ENCODE measurements at regions not wholly inside any gene's neighbourhood (a gene's known extent, or its start where the extent isn't known, plus 50 kb on each side); places are given as distances from the start of the nearest gene placed in this dataset.
"Not testable (repeated sequence)": the region's sequence is repeated elsewhere in the genome, so short reads cannot be mapped to it uniquely, and the experiment has no call there.

DNA sequence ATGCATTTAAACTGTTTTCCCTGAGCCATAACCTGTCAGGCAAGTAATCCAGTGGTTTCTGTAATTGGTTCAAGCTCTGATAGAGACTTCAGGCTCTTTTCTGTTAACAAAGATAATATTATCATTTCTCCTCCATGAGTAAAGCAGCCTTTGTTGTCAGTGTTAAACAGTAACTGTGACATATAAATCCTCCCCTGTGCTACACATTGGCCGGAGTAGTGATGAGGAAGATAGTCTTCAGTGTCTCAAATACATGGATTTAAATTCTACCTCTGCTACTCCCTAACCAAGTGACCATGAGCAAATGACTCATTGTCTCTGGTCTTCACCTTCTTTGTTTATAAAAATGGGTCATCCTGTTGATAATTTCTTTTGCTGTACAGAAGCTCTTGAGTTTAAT is 615.5 kb upstream of the CHD1 start:
- TF ChIP-seq, protein P1, sequence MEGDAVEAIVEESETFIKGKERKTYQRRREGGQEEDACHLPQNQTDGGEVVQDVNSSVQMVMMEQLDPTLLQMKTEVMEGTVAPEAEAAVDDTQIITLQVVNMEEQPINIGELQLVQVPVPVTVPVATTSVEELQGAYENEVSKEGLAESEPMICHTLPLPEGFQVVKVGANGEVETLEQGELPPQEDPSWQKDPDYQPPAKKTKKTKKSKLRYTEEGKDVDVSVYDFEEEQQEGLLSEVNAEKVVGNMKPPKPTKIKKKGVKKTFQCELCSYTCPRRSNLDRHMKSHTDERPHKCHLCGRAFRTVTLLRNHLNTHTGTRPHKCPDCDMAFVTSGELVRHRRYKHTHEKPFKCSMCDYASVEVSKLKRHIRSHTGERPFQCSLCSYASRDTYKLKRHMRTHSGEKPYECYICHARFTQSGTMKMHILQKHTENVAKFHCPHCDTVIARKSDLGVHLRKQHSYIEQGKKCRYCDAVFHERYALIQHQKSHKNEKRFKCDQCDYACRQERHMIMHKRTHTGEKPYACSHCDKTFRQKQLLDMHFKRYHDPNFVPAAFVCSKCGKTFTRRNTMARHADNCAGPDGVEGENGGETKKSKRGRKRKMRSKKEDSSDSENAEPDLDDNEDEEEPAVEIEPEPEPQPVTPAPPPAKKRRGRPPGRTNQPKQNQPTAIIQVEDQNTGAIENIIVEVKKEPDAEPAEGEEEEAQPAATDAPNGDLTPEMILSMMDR (IDR thresholded peaks at IDR 0.05) = no peak
- H3K27ac ChIP-seq = no peak overlapping the region
- no peak overlapping the region for H3K4me3 ChIP-seq
- DNase-seq (ENCODE audit: low spot score) = no peak

DNA sequence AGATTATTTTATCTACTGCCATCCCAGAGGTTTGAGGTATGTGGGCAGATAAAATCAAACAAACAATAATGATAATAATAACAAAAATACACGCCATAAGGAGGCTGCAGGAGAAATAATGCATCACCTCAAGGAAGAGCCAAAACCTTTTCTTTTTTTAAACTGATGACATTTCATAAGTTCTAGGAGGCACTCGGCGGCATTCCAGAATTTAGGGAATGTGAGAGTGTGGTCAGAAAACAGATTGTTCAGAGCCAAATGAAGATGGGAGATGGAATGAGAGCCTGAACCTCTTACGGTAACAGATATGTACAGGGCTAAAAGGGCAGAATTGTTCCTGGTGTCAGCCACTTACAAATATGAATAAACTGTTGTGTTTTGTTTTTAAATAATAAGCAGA is 615.0 kb upstream of the CHD1 start:
- no peak overlapping the region for H3K4me3 ChIP-seq
- DNase-seq (ENCODE audit: low spot score) = no peak
- no peak overlapping the region for H3K27ac ChIP-seq
- TF ChIP-seq, protein P1 (IDR thresholded peaks at IDR 0.05) = no peak

DNA sequence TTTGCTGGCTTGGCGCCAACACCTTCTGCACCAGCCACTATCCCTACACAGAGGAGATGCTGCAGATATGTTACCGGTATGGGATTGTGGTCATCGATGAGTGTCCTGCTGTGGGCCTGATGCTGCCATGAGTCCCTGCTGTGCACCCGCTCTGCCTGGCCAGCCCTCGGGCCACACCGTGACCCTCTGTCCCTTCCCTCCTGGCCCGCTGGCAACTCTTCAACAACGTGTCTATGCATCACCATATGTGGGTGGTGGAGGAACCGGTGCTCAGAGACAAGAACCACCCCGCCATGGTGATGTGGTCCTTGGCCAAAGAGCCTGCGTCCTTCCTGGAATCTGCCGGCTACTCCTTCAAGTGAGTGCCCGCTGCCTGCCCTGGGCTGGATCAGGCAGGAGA is 605.4 kb upstream of the CHD1 start:
- not testable (repeated sequence) for H3K4me3 ChIP-seq; H3K27ac ChIP-seq; DNase-seq (ENCODE audit: low spot score)

DNA sequence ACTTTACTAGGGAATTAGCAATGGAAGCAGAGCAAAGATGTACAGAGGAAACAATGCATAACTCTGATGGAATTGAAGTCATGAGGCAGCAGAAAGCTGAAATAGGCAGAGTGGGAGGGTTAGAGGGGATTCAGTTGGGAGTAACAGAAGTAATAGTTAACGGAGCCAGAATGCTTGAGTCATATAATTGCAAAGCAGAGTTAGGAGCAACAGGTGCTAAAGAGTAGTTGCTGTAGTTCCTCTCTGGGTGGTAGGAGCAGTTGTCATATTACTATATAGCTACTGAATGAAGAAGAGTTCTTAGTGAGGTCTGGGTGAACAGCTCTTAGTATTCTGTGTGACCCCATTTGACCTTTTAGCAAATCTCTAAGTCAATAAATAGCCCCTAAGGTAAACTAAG is 592.9 kb upstream of the CHD1 start:
- not testable (repeated sequence) for H3K4me3 ChIP-seq; DNase-seq (ENCODE audit: low spot score); H3K27ac ChIP-seq

DNA sequence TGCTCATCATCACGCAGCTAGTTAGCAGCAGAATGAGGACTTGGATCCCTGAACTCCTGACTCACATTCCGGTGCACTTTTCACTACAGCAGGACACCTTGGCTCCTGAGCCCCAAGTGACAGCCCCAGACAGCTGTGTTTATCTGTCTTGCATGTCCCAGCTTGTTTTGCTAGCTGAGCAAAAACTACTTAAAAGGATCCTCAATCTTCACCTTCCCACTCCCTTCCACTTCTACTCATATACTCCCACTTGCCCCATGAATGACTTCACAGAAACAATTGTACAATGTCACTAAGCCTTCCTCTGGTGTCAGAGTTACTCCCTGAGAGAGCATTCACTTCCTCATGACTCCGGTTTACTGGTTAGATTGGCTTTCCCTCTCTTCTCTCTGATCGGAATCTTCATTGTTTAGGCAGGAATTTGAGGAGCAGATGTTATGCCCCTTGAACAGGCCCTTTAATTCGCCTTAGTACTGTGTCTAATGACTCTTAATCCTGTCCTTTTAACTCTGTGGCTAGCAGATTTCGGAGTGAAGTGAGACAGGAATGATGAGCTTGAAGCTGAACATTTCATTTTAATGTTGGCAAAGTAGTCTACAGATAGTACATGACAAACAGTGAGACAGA is 587.2 kb upstream of the CHD1 start:
- not testable (repeated sequence) for DNase-seq (ENCODE audit: low spot score); H3K4me3 ChIP-seq; H3K27ac ChIP-seq

DNA sequence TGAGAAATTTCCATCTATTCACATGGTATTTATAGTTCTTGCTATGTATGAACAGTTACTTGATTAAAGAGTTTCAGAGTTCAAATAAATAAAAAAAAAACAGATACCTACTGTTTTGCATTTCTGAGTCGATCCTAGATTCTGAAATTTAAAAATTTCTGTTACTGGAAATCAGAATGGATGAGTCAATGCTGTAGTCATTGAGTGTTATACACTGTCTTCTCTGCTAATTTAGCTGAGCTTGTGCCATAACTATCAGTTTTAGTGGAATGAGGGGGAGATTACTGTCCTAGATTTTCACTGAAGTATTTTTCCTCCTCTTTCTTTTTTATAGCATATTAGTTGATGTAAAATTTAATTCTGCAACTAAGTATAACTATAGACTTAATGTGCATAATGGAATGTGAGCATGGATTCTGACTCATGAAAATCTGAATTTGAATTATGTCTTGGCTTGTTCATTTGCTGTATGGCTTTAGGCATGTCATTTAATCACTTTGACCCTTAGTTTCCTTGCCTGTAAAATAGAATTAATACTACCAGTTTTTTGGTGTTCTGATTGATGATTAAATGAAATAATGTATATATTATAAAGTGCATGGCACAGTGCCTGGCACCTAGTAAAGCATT is 581.5 kb upstream of the CHD1 start:
- not testable (repeated sequence) for DNase-seq (ENCODE audit: low spot score)

DNA sequence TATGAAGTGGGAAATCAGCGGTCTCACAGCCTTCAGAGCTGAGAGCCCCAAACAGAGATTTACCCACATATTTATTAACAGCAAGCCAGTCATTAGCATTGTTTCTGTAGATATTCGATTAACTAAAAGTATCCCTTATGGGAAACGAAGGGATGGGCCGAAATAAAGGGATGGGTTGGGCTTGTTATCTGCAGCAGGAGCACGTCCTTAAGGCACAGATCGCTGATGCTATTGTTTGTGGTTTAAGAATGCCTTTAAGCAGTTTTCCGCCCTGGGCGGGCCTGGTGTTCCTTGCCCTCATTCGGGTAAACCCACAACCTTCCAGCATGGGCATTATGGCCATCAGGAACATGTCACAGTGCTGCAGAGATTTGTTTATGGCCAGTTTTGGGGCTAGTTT is 580.3 kb upstream of the CHD1 start:
- H3K27ac ChIP-seq; H3K4me3 ChIP-seq; DNase-seq (ENCODE audit: low spot score): not testable (repeated sequence)

More for the DNA sequence above, 581.5 kb upstream of the CHD1 start:
- H3K27ac ChIP-seq, H3K4me3 ChIP-seq: not testable (repeated sequence)

DNA sequence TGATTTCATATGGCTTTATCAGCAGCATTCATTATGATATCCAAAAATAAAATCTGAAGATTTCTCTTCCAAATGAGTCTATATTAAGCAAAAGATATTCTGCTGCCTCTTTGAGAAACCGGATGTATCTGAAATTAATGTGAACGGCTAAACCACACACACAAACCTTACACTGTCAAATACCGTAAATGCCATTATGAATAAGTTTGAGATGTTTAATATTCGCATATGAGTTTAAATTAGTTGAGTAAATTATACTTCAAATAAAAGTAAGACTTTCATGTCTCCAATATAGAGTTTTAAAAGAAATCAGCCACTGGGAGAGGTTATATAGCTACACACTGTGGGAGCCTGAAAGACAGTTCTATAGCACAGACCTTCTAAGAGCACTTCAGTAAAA is 566.6 kb upstream of the CHD1 start:
- not testable (repeated sequence) for DNase-seq (ENCODE audit: low spot score)

DNA sequence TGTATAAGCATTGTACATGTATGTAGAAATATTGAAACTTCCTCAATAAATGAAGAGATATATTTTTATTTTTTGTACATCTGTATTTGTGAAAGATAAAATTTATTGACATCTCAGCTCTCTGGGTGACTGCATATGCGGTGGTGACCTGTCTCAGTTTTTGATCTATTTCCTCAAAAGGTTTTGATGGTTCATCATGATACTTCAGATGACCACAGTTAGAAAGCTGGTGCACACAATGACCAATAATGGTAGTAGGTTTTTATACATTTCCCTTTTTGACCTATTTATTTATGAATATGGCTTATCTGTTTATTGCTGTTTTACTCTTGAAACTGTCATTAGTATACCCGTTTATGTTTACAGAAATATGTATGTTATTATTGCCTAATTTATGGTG is 549.6 kb upstream of the CHD1 start:
- not testable (repeated sequence) for H3K27ac ChIP-seq; H3K4me3 ChIP-seq; DNase-seq (ENCODE audit: low spot score)

More for the DNA sequence above, 566.6 kb upstream of the CHD1 start:
- not testable (repeated sequence) for H3K27ac ChIP-seq, H3K4me3 ChIP-seq

DNA sequence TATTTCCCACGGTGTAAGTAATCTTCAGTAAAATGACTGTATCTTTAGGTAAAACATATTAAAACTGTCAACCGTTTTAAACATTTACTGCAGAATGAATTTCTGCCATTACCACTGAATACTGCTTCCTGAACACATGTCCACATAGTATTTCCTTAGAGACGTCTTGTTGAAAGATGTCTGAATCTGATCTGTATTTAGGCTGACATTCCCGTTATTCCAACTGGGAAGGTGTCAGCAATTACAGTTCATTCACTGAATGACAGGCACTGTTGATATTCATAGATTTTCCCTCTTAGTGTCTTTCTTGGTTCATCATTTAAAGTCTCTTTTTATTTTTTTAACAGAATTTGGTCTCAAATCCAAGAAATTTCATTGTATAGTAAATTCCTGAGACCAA is 544.5 kb upstream of the CHD1 start:
- not testable (repeated sequence) for H3K27ac ChIP-seq; H3K4me3 ChIP-seq; DNase-seq (ENCODE audit: low spot score)

DNA sequence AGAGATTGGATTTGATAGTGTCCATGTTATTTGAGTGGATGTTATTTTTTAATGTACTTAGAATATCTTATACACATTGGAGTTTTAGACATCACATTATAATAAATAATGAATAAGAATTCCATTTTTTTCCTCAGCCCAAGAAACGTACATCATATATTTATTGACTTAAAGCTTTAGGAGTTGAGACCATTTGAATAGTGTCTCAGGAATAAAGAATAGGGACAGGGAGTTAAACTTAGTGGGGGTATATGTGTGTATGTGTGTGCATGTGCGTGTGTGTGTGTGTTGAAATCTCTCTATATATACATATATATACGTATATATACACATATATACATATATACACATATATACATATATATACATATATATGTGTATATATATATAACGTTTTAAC is 542.9 kb upstream of the CHD1 start:
- not testable (repeated sequence) for H3K4me3 ChIP-seq; DNase-seq (ENCODE audit: low spot score); H3K27ac ChIP-seq

DNA sequence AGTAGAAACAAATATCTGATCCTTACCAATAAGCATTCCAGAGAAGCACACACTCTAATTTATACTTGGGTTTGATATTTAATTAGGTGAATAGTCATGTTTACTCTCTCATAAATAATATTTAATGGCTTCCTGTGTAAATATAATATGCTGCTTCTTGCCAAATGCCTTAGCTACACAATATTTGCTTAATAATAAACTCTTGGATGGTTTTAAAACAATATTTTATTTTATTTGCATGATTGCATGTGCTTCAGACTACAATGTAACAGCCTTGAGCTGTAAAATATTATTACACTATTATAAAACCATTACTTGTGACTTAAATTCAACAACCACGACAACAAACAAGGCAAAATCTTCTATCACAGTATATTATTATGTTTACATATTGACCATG is 542.4 kb upstream of the CHD1 start:
- DNase-seq (ENCODE audit: low spot score); H3K27ac ChIP-seq; H3K4me3 ChIP-seq: not testable (repeated sequence)

DNA sequence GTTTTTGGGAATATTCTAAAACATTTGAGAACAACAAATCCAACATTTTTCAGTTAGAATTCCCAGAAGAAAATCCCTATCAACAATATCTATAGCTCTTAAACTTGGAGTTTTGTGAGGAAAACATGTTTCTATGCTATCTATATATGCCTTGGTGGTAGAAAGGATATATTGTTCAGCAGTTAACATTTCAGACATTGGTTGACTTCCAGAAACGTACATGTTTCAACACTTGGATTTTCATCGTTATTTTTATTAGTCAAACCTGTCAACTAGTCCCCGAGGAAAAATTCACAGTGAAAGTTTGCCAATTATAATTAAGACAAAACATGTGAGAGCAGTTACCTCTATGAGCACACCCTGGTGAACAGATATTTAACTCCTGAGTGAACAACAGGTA is 541.8 kb upstream of the CHD1 start:
- not testable (repeated sequence) for H3K4me3 ChIP-seq; DNase-seq (ENCODE audit: low spot score); H3K27ac ChIP-seq
